IPS-NIHi11 (cell line): ENCODE measurements at regions not wholly inside any gene's neighbourhood (a gene's known extent, or its start where the extent isn't known, plus 50 kb on each side); places are given as distances from the start of the nearest gene placed in this dataset.
"Not testable (repeated sequence)": the region's sequence is repeated elsewhere in the genome, so short reads cannot be mapped to it uniquely, and the experiment has no call there.

Experiments
- DNase-seq: peaks from one replicate; pipeline ENCODE4 v3.0.0; 2012; ENCODE audit warnings: mixed read lengths, low spot score

- no peak for DNase-seq
Observed at GRCh38 chr15:24848050-24848449, 106.7 kb upstream of the SNRPN start.

DNA sequence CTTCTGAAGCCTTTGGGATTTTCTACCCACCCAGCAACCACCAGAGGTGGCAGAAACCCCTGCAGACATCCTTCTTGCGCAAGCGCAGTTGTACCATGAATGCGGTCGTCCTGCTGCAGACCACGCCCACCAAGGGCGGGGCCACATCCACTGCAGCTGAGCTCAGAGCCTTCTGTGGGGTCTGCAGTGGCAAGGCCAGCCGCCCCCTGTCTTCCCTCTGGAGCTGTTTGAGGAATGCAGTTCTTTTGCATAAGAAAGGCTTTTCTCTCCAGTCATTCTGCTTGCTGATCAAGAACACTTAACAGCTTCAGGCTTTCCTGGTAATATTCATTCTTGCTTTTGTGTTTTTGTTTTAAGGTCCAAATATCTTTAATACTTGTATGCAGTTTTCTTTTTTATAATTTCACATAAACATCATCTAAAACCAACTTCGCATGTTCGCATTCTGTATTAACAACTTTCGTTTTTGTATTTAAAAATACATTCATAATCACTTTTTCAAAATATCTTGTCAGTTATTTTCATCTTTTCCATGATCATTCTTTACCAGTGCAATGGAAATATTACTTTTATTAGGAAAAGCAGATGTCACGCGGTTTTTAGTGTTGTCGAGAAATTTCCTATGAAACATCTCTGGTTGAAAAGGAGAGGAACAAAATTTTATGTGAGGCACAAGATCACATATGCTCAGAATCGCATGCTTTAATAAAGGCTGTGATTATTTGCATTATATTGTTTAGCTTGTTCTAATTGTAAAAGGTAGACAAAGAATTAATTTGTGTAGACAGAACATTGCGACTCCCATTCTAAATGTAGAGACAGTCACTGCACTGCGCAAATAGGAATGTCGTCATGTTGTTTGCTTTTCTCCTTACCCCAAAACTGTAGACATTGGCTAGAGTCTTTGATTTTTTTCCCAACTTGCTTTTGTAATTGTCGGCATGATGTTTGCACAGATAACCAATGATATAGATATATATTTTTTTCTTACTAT lies 98.1 kb upstream of the SNRPN start:
- peak; percentile 57 for DNase-seq

GRCh38 chr15:24857763-24858162 lies 97.0 kb upstream of the SNRPN start:
- no peak for DNase-seq

- not testable (repeated sequence) for DNase-seq
Observed at GRCh38 chr15:24858183-24858582, 96.6 kb upstream of the SNRPN start.

- no peak for DNase-seq
Observed at GRCh38 chr15:24858737-24859601, 95.8 kb upstream of the SNRPN start.

DNA sequence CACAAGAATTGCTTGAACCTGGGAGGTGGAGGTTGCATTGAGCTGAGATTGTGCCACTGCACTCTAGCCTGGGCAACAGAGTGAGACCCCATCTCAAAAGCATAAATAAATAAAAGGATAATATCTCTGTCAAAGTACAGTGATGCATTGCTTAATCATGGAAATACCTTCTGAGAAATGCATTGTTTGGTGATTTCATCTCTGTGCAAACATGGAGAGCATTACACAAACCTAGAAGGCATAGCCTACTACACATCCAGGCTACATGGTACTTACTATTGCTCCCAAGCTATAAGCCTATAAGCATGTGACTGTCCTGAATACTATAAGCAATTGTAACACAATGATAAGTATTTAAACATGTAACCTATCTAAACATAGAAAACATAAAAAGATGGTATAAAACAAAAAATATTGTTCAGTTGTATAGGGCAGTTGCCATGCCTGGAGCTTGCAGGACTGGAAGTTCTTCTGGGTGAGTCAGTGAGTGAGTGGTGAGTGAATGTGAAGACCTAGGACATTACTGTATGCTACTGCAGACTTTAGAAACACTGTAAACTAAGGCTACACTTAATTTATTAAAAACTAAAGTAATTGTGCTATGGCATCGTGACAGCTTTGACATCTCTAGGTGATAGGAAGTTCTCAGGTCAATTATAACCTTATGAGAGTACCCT lies 93.6 kb upstream of the SNRPN start:
- no peak for DNase-seq

GRCh38 chr15:24862726-24863521 lies 91.9 kb upstream of the SNRPN start:
- peak; percentile 36 for DNase-seq

DNA sequence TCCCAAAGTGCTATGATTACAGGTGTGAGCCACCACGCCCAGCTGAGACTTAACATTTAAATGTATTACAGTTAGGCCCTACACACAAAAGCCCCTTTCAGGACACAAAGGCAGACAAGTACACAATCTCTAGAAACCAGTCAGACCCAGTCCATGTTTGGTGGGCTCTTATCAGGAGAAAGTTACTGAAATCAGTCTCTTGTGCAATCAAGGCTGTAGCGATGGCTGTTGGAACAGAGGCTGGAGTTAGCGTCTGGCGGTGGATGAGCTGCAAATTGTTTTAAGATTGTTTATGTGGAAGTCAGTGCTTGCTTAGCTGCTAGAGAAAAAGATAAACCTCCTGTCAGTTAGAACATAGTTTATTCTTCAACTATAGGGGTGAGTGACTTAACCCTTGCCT lies 89.5 kb upstream of the SNRPN start:
- no peak for DNase-seq

DNA sequence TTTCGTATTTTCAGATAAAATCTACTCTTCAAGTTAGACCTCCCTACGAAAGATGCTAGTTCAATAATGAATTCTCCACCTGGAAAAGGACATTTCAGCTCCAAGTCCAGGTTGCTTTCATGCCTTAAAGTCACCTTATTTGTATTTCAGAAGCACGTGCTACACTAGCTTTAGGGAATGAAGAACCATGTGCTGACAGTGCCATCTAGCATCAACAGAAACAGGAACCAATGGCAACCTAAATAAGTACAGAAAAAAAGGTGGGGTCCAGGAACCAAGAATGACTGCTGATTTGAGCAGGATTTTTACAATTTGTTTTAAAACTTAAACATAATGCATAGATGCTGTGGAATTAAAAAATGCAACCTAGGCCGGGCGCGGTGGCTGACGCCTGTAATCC lies 77.6 kb upstream of the SNRPN start:
- no peak for DNase-seq

DNA sequence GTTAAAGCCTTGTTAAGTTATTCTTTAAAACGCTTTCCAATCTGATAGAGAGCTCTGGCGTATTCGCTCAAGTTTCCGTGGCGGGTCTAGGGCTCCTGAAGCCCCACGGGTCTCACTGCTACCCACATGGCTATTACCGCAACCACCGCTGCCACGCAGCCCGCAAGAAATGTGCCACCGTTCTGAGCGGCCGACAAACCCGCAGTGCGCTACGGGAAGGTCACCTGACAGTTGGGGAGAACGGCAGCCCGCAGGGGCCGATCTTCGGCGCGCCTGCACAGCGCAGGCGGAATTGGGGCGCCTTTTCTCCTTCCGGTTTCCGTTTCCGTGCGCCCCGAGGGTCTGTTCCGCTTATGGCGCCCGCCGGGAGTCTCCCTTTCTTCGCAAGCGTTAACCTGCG lies 76.6 kb upstream of the SNRPN start:
- DNase-seq, result no peak

- no peak for DNase-seq
Observed at GRCh38 chr15:24879492-24879891, 75.3 kb upstream of the SNRPN start.

DNA sequence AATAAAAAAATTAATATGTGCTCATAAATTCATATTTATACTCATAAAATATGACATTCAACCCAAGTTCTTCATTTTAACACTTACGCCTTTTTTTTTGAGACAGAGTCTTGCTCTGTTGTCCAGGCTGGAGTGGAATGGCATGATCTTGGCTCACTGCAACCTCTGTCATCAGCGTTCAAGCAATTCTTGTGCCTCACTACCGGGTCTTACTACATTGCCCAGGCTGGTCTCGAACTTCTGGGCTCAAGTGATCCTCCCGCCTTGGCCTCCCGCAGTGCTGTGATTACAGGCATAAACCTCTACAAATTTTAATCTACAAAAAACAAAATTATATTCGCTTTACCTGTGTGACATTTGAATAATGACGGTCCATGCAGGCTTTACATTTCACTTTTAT lies 74.1 kb upstream of the SNRPN start:
- DNase-seq, result no peak

DNA sequence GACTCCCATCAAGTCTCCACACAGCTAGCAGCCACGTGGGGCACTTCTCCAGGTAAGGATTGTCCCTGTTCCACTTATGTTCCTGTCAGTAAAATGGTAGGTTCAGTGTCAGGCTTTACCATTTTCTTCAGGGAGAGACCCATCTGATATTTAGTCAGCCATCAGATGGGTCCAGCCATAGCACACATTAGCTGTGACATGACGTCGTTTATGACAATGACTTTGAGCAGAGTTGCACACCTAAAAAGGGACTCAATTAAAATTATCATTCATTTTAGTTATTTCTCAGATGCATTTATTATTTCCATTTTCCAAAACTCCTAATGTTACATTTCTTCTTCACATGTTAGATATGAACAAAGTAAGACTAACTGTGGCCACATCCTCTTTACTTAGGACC lies 68.2 kb upstream of the SNRPN start:
- DNase-seq, result no peak

DNA sequence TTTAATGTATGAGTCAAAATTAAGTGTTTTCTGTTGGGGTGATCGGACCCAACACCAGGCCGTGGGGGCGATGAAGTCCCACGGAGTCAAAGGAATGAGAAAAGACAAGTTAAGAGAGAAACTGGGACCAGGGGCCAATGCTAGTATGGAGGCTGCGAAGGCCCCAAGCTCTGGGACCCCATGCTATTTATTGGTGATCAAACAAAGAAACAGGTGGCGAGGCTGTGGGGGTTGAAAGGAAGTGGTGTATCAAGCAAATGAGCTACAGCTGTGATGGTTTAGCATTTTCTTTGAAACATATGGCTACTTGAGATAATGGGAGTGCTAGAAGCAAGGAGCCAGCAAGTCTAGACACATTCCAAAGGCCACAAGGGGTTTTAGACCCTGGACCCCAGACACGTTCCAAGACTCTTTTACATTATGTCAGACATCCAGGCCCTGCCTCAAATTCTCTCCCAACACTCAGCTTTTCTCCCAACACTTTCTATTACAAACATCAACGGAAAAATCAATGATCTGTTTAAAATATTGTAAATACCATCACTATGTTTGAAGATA lies 56.0 kb upstream of the SNRPN start:
- no peak for DNase-seq

GRCh38 chr15:24899367-24899766 lies 55.4 kb upstream of the SNRPN start:
- no peak for DNase-seq

DNA sequence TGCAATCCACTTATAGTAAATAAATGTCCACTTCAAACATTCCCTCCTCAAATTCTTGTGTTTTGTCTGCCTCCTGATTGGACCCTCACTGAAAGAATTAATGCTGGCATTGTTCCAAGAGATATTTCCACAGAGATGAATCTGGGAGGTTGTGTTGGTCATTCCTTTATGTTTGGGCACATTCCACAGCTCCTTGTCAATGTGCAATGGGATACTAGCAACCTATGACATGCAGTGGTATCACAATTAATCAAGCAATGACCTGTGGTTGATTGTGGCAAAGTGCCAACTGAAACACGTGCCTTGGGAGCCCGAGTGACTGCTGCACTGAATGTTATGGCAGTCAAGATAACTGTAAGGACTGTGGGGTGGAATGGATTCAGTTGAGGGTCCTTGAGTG lies 55.0 kb upstream of the SNRPN start:
- no peak for DNase-seq

DNA sequence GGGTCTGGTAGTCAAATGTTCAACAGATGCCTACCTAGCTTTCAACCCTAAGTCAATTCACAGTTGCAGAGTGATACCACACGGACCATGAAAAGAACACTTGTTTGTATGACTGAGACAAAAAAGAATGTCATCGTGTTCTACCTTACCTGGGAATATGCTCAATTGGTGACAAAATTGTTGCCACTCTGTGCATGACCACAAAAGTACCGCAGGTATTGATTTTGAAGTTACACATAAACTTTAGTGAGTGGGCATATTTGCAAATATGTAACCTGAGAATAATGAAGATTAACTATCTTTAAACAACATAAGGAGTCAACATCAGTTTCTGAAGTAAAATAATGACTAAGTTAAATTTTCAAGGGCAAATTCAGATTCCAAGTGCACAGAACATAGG lies 53.4 kb upstream of the SNRPN start:
- DNase-seq, result no peak
